Progenitor cell of endocrine pancreas (in vitro differentiated cells): ENCODE measurements at regions not wholly inside any gene's neighbourhood (a gene's known extent, or its start where the extent isn't known, plus 50 kb on each side); places are given as distances from the start of the nearest gene placed in this dataset.

Experiments
- DNase-seq: peaks from one replicate; pipeline ENCODE4 v3.0.0; 2021; ENCODE audit warnings: low spot score; ENCODE audit not compliant: unreplicated experiment
- H3K27ac Mint-ChIP-seq: 2 replicates; pipeline ENCODE4 v1.8.0; 2021; ENCODE audit warnings: mild to moderate bottlenecking, moderate library complexity, mixed read lengths
- H3K27me3 Mint-ChIP-seq: 2 replicates; pipeline ENCODE4 v1.8.0; 2021; ENCODE audit warnings: mixed read lengths
- H3K36me3 Mint-ChIP-seq: 2 replicates; pipeline ENCODE4 v1.8.0; 2022; ENCODE audit warnings: mixed read lengths; ENCODE audit not compliant: insufficient read depth
- H3K4me1 Mint-ChIP-seq: 2 replicates; pipeline ENCODE4 v1.8.0; 2021; ENCODE audit warnings: low read depth, mixed read lengths
- H3K4me3 Mint-ChIP-seq: 2 replicates; pipeline ENCODE4 v1.8.0; 2021; ENCODE audit warnings: low read depth, mild to moderate bottlenecking, moderate library complexity, mixed read lengths
- H3K9me3 Mint-ChIP-seq: 2 replicates; pipeline ENCODE4 v1.8.0; 2021; ENCODE audit warnings: low read depth, mixed read lengths
- TF ChIP-seq, protein P1 (sequence below): fragments of 200-600 bp; sonication (generic); IDR thresholded peaks from one replicate; pipeline ENCODE4 v1.5.0; 2021; ENCODE audit warnings: antibody characterized with exemption, mild to moderate bottlenecking; ENCODE audit not compliant: unreplicated experiment

GRCh38 chr19:57002195-57002601 is 117.6 kb upstream of the USP29 start:
- peaks cover 28% of the 10 kb centered on the region for H3K9me3 Mint-ChIP-seq
- H3K27ac Mint-ChIP-seq: no peak overlapping the region
- DNase-seq: no peak
- TF ChIP-seq, protein P1, sequence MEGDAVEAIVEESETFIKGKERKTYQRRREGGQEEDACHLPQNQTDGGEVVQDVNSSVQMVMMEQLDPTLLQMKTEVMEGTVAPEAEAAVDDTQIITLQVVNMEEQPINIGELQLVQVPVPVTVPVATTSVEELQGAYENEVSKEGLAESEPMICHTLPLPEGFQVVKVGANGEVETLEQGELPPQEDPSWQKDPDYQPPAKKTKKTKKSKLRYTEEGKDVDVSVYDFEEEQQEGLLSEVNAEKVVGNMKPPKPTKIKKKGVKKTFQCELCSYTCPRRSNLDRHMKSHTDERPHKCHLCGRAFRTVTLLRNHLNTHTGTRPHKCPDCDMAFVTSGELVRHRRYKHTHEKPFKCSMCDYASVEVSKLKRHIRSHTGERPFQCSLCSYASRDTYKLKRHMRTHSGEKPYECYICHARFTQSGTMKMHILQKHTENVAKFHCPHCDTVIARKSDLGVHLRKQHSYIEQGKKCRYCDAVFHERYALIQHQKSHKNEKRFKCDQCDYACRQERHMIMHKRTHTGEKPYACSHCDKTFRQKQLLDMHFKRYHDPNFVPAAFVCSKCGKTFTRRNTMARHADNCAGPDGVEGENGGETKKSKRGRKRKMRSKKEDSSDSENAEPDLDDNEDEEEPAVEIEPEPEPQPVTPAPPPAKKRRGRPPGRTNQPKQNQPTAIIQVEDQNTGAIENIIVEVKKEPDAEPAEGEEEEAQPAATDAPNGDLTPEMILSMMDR: no peak
- H3K27me3 Mint-ChIP-seq: no peaks in the 10 kb centered on the region
- no peak overlapping the region for H3K4me3 Mint-ChIP-seq
- H3K36me3 Mint-ChIP-seq: peaks cover 3% of the 10 kb centered on the region
- H3K4me1 Mint-ChIP-seq: no peaks in the 10 kb centered on the region

- H3K4me3 Mint-ChIP-seq: no peak overlapping the region
- H3K27ac Mint-ChIP-seq: no peak overlapping the region
- TF ChIP-seq, protein P1: no peak
- no peaks in the 10 kb centered on the region for H3K4me1 Mint-ChIP-seq
- no peak for DNase-seq
- H3K36me3 Mint-ChIP-seq: peaks cover 3% of the 10 kb centered on the region
- no peaks in the 10 kb centered on the region for H3K27me3 Mint-ChIP-seq
- H3K9me3 Mint-ChIP-seq: peaks cover 33% of the 10 kb centered on the region
These were observed 117.1 kb upstream of the USP29 start for GRCh38 chr19:57002710-57003109.

DNA sequence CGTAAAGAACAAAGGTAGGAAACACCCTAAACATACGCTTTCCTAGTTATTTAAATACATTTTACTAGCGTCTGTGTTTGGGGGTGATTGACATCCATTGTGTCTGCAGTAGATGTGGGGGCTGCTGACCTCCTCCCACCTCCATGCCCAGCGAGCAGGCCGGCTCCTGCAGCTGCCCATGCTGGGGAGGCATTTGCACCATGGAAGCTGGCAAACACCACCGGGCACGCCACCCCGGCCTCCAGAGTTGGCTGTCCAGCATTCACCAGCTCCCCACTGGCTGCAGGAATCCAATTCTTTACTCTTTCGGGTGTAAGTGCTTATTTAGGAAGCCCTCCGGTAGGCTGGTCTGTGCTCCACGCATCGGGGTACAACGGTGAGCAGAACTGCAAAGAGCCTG is 115.4 kb upstream of the USP29 start:
- Mint-ChIP-seq H3K36me3 (peaks cover 3% of the 10 kb centered on the region), H3K4me3 (no peak overlapping the region), H3K4me1 (no peaks in the 10 kb centered on the region), H3K27me3 (no peaks in the 10 kb centered on the region), H3K27ac (no peak overlapping the region), H3K9me3 (peaks cover 44% of the 10 kb centered on the region)
- no peak for DNase-seq
- TF ChIP-seq, protein P1: no peak

DNA sequence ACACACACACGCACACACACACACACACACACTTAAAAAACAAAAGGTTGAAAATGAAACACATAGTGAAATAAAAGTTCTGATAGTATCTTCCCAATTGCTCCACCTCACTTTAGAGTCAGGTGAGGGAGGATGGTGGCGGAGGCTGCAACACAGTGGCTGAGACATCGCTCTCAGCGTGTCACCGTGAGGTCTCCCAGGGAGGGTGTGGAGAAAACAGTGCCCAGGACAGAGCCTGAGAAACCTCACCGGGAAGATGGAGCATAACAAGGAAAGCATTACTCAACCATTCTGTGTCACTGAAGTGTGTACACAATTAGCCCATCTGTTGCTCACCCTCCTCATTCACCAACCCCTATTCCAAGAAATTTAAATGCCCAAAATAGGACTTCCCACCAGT is 111.4 kb upstream of the USP29 start:
- TF ChIP-seq, protein P1: no peak
- DNase-seq: no peak
- no peak overlapping the region for H3K27ac Mint-ChIP-seq
- no peak overlapping the region for H3K4me3 Mint-ChIP-seq
- no peaks in the 10 kb centered on the region for H3K27me3 Mint-ChIP-seq
- no peaks in the 10 kb centered on the region for H3K4me1 Mint-ChIP-seq
- peaks cover 48% of the 10 kb centered on the region for H3K9me3 Mint-ChIP-seq
- H3K36me3 Mint-ChIP-seq: peaks cover 6% of the 10 kb centered on the region

DNA sequence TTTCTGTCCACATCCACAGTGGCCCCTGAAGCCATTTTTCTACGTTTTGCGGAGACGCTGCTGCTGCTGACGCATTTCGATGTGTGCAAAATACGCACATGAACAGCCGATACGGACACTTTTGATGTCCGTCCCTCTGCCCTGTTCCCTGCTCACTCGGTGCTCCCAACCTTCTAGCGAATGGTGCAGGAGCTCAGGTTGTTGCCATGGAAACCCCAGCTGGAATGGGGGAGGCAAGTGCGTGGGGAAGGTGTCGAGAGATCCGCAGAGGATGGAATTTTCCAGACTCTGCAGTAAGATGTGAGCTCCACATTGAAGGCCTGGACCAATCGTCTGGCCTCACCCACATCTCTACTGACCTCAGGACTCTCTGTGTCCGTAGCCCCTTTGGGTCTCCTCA is 109.2 kb upstream of the USP29 start:
- Mint-ChIP-seq H3K36me3 (peaks cover 12% of the 10 kb centered on the region), H3K9me3 (peaks cover 60% of the 10 kb centered on the region), H3K4me1 (no peaks in the 10 kb centered on the region), H3K4me3 (no peak overlapping the region), H3K27me3 (no peaks in the 10 kb centered on the region), H3K27ac (no peak overlapping the region)
- no peak for DNase-seq
- TF ChIP-seq, protein P1: no peak

DNA sequence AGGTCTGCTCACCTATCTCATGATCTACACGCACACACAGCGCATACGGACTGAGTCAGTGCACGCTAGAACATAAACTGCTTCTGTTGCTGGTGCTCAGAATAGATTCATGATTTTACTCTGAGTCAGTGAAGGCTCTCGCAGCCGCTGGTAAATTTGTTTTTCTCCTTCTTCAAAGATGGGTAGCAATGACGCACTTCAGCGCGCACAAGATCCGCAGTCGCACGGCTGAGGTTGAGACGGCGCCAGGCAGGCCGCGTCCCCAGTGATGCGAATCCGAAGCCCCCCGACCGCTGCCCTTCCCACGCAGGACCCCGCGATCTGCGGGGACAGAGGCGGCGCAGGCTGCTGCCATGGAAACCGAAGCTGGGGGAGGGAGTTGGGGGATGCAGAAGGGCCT is 103.7 kb upstream of the USP29 start:
- TF ChIP-seq, protein P1: no peak
- Mint-ChIP-seq H3K9me3 (peaks cover 44% of the 10 kb centered on the region), H3K4me1 (no peaks in the 10 kb centered on the region), H3K36me3 (peaks cover 13% of the 10 kb centered on the region), H3K27ac (no peak overlapping the region), H3K4me3 (no peak overlapping the region), H3K27me3 (no peaks in the 10 kb centered on the region)
- DNase-seq: no peak
